ENCODE measurements at regions not wholly inside any gene's neighbourhood (a gene's known extent, or its start where the extent isn't known, plus 50 kb on each side); places are given as distances from the start of the nearest gene placed in this dataset.

- DNase-seq: no peak
Observed at GRCh38 chr3:24033818-24034217, 88.7 kb downstream of the NR1D2 start.

GRCh38 chr3:24034464-24034863, 89.4 kb downstream of the NR1D2 start:
- no peak for DNase-seq

GRCh38 chr3:24037971-24038370, 92.9 kb downstream of the NR1D2 start:
- no peak for DNase-seq

- no peak for DNase-seq
Observed at GRCh38 chr3:24040311-24040710, 95.2 kb downstream of the NR1D2 start.

GRCh38 chr3:24042174-24043059, 97.3 kb downstream of the NR1D2 start:
- no peak for DNase-seq

GRCh38 chr3:24043168-24043567, 98.1 kb downstream of the NR1D2 start:
- no peak for DNase-seq

- peak; percentile 54 for DNase-seq
Observed at GRCh38 chr3:24043985-24044384, 98.9 kb downstream of the NR1D2 start.

- DNase-seq: no peak
Observed at GRCh38 chr3:24046214-24046613, 101.1 kb downstream of the NR1D2 start.

GRCh38 chr3:24047513-24047912, 102.4 kb downstream of the NR1D2 start:
- DNase-seq: no peak

- DNase-seq: no peak
Observed at GRCh38 chr3:24048843-24049242, 103.8 kb downstream of the NR1D2 start.

- no peak for DNase-seq
Observed at GRCh38 chr3:24052446-24052845, 107.4 kb downstream of the NR1D2 start.

- DNase-seq: no peak
Observed at GRCh38 chr3:24058940-24059705, 114.0 kb downstream of the NR1D2 start.

GRCh38 chr3:24060055-24060454, 115.0 kb downstream of the NR1D2 start:
- no peak for DNase-seq

- DNase-seq: no peak
Observed at GRCh38 chr3:24062916-24063315, 117.8 kb downstream of the NR1D2 start.
